Stimulated activated CD4-positive, alpha-beta T cell treated with anti-CD3 and anti-CD28 coated beads, Interleukin-12 subunit alpha, Interleukin-12 subunit beta, amount 100 ng/mL, for 24 hours (primary cell): ENCODE measurements at regions not wholly inside any gene's neighbourhood (a gene's known extent, or its start where the extent isn't known, plus 50 kb on each side); places are given as distances from the start of the nearest gene placed in this dataset.

Source experiments
- DNase-seq, 2 experiments: peaks; one replicate each; pipeline ENCODE4 v3.0.0-alpha.2; 2020; ENCODE audit warnings: low read depth in 2 of 2

- DNase-seq, result no peak
Measured at GRCh38 chr2:11953258-11953657, 206.8 kb downstream of the LPIN1 start.

GRCh38 chr2:11955314-11955713 is 208.9 kb downstream of the LPIN1 start:
- no peak for DNase-seq

GRCh38 chr2:11955884-11956291 is 209.5 kb downstream of the LPIN1 start:
- DNase-seq, result no peak

GRCh38 chr2:11962707-11963328 is 216.4 kb downstream of the LPIN1 start:
- no peak for DNase-seq

- no peak for DNase-seq
Measured at GRCh38 chr2:11963966-11964365, 217.5 kb downstream of the LPIN1 start.

- no peak for DNase-seq
Measured at GRCh38 chr2:11967946-11968465, 221.6 kb downstream of the LPIN1 start.

- DNase-seq, result no peak
Measured at GRCh38 chr2:11968521-11968920, 222.1 kb downstream of the LPIN1 start.

GRCh38 chr2:11969774-11970173 is 223.3 kb downstream of the LPIN1 start:
- no peak for DNase-seq

GRCh38 chr2:11974573-11974972 is 228.1 kb downstream of the LPIN1 start:
- no peak for DNase-seq

GRCh38 chr2:11975373-11975772 is 228.9 kb downstream of the LPIN1 start:
- no peak for DNase-seq

GRCh38 chr2:11976073-11976472 is 229.6 kb downstream of the LPIN1 start:
- no peak for DNase-seq

- no peak for DNase-seq
Measured at GRCh38 chr2:11977766-11978524, 231.5 kb downstream of the LPIN1 start.

GRCh38 chr2:11980809-11981208 is 234.4 kb downstream of the LPIN1 start:
- no peak for DNase-seq

- no peak for DNase-seq
Measured at GRCh38 chr2:11983401-11983800, 237.0 kb downstream of the LPIN1 start.

- DNase-seq, result no peak
Measured at GRCh38 chr2:11983870-11984269, 237.4 kb downstream of the LPIN1 start.

- no peak for DNase-seq
Measured at GRCh38 chr2:11984316-11985158, 238.1 kb downstream of the LPIN1 start.

GRCh38 chr2:11985817-11986566 is 239.6 kb downstream of the LPIN1 start:
- no peak for DNase-seq

GRCh38 chr2:11987151-11987550 is 240.7 kb downstream of the LPIN1 start:
- no peak for DNase-seq

- no peak for DNase-seq
Measured at GRCh38 chr2:11988691-11989353, 242.4 kb downstream of the LPIN1 start.

- DNase-seq, result no peak
Measured at GRCh38 chr2:11989354-11989703, 242.9 kb downstream of the LPIN1 start.

- no peak for DNase-seq
Measured at GRCh38 chr2:11990576-11990975, 244.1 kb downstream of the LPIN1 start.
